Activated CD4-positive, alpha-beta T cell treated with anti-CD3 and anti-CD28 coated beads, Interleukin-2, Interleukin-6, amounts not matched to agents 100 ng/mL and 50 ng/mL, durations not matched to agents 16 hours and 8 hours (primary cell): ENCODE measurements at regions not wholly inside any gene's neighbourhood (a gene's known extent, or its start where the extent isn't known, plus 50 kb on each side); places are given as distances from the start of the nearest gene placed in this dataset.
"Not testable (repeated sequence)": the region's sequence is repeated elsewhere in the genome, so short reads cannot be mapped to it uniquely, and the experiment has no call there.

Experiments
- DNase-seq: peaks from one replicate; pipeline ENCODE4 v3.0.0-alpha.2; 2020

DNA sequence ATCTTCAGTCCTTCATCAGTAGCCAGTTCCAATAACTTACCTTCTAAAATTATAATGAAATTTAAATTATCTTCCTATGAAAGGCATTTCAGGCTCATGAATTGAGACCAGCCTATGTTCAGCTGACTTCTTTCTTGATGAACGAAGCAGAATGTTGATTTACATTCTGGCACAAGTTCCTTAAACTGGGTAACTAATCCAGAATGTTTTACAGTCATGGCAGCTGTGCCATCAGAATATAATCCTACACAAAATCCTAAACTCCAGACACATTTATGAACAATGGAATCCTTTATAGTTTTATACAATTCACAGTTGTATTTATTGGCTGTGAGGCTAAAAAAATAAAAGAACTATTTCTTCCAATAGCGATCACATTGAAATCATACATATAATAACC lies 97.3 kb upstream of the CPM start:
- DNase-seq: no peak

DNA sequence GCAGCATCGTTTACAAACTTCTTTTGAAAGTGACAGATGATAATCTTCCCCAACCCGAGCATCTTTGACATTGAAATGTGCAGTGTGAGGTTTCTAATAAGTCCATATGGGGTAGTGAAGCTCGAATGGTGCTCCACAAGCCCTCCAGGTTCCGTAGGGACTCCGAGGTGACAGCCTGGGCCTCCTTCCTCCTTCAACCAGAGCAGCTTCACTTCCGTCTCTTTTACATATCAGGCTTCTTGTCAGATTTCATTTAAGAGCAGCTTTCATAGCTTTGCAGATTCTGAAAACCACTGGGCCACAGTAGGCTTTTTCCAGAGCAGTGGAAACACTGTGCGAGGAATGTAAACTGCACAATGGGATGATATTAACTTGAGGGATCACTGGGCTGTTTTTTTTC lies 103.6 kb upstream of the CPM start:
- no peak for DNase-seq

DNA sequence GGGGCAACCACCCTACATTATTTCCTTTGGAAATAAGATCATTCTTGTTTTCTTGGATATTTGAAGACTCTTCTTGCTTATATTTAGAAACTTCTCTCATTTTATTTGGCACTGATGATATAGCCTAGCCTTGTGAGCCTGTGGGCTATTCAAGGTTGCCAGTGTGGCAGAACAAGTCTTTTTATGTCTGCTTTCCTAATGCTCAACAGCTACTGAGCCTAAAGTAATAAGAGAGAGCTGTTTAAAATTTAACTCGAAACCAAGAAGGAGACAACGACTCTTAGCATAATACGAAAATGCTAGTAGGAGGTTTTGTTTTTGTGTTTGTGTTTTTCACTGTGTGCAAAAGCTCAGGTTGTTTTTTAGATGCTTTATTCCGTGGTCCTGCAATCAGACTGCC lies 104.0 kb upstream of the CPM start:
- no peak for DNase-seq

DNA sequence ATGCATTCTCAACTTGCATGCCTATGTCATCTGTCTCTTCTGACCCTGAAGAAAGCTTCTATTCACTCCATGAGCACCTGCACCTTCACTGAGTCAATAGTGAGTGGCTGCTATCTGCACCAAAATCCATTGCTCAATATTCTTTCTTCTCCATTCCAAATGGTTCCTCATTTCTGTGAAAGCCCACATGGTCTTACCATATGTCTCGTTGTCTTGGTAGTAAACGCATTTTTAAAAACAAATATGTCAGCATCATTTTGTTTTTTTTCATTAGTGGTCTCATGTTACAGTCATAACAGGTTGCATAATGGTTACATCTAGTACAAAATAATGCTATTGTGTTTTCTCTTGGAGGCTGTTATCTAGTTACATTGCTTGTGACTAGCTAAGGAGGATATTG lies 106.9 kb upstream of the CPM start:
- DNase-seq: no peak

DNA sequence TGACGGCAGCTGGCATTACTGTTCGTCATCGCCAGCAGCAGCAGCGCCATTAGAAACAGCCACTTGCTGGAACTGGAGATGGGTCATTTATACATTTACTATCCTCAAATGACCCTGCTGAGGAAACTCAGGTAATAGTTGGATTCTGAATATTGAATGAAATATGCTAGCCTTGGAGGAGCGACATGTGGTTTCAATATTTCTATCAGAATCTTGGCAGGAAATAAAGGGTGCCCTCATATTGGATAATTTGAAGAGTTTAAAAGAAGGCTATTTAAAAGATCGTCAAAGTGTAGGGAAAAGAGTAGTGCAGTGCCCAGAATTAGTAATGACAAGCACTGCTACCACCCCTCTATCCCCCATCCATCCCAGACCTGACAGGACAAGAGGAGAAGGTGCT lies 109.6 kb upstream of the CPM start:
- no peak for DNase-seq

DNA sequence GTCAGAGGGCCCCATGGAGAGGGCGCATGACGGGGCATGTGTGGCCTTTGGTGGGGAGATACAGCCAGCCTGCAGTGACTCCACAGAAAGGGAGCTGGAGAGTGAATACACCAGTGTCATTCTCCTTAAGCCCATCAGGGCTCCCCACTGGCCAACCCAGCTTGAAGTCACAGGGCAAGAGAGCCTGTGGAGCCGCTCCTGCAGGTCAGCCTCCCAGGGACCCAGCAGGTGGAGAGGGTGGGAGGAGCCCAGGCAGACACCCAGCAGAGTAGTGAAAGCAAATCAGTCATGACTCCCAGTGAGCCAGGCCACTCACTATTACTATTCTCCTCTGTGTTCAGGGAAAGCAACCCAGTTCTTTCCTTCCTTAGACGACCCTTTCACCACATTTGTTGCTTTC lies 110.0 kb upstream of the CPM start:
- no peak for DNase-seq

DNA sequence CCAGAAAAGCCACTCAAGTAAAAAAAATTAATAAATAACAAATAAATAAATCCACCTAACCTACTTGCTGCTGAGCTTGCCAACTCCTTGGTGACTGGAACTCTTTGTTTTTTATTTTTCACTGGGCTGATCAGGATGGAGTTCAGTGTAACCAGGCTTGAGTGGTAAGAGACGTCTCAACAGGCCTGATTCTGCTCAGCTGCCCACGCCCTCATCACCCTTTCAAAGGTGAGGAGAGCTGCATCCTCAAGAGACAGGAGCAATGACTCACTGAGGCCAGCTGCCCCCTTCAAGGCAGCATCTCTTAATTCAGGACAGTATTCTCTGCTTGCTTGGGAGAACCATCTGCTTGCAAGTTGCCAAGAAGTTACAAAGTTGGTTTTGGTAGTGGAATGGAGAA lies 111.9 kb upstream of the CPM start:
- DNase-seq: no peak

DNA sequence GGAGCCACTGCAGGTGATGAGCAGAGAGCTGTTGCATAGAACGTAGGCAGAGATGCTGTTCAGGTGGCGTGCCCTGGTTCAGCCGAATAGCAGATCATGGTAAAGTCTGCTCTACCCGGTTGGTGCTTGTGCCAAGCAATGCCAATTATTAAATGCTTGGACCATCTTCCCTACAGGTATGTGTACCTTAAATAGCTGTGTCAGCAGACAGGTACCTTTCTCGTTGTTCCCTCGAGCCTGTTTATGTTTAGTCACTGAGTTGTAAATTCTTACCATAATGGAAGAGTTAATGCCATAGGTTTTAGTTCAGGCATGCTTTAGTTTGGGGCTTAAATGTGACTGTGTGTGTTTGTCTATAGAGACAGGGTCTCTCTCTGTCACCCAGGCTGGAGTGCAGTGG lies 112.5 kb upstream of the CPM start:
- no peak for DNase-seq

DNA sequence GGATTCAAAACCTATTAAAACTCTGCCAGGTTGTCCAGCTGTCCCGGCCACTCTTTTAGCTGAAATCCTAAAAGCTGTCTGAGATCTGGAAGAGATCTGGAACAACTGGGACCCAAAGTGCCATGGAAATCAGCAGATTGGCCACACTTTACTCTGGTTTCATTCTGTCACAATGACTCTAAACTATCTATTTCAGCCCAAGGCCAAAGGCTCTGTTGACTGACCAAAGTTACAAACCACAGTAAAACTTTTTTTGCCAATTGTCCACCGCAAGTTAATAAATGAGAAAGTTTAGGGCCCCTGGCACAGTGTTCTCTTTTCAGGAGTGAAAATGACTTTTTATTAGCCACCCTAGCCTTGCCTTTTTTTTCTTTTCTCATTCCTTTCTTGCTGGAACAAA lies 113.4 kb upstream of the CPM start:
- no peak for DNase-seq

DNA sequence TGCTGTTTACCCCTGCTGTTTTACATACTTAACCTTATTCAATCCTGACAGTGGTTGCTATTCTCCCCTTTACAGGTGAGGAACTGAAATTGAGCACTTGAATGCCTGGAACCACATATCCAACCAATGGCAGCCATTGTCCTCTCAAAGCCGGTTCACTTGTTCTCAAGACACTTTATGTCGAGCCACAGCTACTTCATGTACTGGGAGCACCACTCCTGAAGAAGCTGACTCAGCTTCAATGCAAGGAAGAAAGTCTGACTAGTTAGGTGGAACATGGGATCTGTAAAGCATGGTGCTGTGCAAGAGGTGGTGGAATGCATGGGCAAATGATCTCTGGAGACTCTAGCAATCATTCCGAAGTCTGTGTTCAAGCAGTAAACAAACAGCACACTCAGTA lies 113.9 kb upstream of the CPM start:
- no peak for DNase-seq

DNA sequence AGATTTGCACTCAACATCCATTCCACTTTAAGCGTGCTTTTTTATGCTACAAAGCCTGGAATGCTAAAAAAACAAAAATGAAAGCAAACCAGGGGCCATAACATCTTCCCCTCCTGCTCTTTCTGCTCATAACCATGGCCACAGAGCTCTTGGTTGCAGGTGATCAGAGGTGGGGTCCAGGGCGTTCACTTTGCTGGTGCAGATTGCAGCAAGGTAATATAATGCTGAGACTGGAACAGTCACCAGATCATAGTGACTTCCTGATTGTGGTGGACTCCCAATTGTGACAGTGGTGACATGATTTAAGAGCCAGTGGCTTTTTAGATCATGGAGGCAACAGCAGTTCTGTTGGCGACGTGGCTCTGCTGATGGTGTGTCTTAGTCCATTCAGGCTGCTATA lies 115.0 kb upstream of the CPM start:
- DNase-seq: no peak

DNA sequence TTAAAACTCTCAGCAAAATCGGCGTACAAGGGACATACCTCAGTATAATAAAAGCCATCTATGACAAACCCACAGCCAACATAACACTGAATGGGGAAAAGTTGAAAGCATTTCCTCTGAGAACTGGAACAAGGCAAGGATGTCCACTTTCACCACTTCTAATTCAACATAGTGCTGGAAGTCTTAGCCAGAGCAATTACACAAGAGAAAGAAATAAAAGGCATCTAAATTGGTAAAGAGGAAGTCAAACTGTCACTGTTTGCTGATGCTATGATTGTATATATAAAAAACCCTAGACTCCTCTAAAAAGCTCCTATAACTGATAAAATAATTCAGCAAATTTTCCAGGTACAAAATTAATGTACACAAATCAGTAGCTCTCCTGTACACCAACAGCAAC lies 116.9 kb upstream of the CPM start:
- not testable (repeated sequence) for DNase-seq

DNA sequence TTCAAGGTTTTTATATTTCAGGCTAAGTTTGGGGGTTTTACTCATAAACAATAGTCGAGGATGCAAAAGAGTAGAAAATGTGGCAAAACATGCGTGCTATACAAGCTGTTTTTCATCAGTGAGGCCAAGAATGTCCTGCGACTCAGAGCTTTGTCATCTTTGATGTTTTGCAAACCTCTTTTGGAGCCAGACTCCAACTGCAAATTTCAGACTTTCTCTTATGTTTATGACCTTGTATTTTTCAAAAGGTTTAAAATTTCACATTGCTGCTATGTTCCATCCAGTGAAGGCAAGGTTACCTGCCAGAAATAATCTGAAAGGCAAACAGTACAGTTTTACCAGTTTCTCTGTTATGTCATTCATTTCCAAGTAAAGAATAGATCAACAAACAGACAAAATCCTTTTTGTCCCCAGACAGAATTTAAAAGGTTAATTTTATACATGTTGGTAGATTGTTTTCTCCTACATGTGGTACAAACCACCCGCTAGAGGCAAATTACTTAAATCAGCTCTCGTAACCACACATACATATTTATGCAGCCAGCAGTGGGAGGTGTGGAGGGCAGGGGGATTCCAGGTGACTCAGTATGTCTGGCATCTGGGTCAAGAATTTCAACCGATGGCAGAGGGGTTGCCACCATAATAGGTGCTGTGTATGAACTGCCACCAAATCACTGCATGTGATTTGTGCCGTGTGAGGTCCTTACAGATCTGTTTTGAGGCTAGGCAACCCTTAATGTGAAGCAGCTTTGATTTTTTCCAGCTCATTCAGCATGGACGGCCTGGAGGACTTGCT lies 119.8 kb upstream of the CPM start:
- DNase-seq: peak; percentile 79

DNA sequence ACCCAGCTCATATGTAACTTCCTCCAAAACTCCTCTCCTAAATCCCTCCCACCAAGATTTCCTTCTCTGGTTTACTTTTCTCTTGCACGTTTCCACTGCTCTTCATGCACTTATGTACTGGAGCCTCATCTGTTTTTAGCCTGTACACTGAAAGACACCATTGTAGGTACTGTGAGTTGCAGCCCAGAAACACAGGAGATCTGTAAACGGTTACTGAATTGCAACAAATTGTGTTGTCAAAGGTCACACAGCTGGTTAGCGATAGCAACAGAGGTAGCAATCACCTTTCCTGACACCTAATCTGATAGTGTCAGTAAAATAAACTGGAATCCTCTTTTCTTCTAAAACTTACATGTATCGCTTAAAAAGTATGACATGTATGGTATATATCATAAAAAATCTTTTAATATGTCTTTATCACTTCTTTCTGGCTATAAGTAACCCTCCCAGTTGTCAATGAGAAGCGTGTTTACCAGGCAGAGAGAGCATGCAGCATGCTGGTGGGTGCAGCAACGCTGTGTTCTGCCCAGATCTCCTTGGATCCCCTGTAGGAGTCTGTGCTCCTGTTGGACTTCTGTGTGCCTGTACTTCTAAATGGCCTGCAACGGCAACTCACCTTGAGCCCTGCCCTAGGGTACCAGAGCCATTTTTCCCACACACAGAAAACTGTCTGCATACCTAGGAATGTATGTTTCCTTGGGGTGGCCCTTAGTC lies 121.5 kb upstream of the CPM start:
- no peak for DNase-seq

DNA sequence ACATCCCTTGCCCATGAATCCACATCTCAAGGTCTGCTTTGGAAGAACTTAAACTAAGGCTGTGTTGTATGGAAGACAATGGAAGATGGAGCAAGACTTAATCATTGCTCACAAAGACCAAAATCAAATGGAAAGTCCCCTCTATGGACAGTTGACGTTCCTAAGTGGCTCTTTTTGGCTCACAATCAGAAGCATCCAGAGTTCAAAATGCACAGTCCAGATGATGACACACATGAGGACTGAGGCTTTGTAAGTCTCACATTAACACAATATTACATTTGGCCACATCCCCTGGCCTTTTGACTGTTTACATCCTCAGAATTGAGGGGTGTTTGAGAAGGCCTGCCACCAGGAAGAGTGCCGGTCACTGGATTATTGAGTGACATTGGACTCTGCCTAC lies 122.3 kb upstream of the CPM start:
- no peak for DNase-seq

DNA sequence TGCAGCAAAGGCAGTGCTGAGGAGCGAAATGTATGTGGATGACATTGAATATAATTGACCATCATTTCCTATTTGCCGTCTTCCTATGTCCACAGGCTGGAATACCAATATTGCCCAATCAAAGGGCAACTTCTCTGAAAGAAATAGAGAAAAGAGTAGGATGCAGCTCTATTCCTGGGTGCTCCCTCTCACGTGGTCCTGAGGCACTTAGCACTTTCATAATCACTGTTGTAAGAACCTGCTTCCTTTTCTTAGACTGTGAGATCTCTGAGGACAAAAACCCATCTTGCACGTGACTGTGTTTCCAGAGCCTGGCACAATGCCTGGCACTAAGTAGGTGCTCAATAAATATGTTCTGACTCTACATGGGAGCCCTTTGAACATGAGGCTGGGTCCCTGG lies 122.7 kb upstream of the CPM start:
- no peak for DNase-seq

DNA sequence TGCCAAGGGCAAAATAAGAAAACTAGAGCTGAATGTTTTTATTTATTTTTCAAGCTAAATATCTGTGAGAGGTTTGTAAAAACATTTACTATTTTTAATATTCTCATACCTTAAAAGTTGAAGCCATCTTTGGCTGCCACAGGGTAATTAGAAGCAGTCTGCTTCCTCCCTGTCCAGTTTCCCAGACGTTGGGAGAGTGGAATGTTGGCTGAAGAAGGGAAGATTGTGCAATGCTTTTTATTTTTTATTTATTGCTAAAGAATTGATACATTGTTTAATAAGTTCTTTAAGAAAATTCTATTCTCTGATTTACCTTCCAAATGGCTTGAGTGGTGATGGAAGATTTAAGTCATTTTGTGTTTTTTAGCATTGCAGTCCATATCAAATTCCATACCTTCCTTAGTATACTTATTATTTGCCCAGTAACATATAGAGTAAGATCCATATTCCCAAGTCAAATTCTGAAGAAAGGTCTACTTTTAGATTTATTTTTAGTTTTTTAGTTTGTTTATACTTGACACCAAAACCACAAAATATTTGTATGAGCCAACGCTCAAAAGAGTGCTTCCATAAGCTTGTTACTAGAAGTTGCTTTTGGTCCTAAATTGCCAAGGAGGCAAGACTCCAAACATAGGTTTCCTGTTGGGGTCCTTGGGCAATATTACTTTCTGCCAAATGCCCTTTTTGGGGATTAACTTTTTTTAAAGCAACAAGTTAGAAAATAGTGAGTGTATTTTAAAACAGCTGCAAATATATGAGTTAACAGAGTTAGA lies 124.0 kb upstream of the CPM start:
- DNase-seq: no peak

DNA sequence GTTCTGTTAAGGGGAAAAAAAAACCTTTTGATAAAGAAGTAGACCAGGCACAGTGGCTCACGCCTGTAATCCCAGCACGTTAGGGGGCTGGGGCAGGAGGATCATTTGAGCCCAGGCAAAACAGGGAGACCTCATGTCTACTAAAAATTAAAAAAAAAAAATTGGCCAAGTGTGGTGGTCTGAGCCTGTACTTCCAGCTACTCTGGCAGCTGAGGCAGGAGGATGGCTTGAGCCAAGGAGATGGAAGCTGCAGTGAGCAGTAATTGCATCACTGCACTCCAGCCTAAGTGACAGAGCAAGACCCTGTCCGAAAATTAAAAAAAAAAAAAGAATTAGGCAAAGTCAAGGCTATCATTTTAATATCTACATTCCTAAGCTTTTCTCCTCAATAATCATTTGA lies 124.8 kb upstream of the CPM start:
- DNase-seq: no peak

DNA sequence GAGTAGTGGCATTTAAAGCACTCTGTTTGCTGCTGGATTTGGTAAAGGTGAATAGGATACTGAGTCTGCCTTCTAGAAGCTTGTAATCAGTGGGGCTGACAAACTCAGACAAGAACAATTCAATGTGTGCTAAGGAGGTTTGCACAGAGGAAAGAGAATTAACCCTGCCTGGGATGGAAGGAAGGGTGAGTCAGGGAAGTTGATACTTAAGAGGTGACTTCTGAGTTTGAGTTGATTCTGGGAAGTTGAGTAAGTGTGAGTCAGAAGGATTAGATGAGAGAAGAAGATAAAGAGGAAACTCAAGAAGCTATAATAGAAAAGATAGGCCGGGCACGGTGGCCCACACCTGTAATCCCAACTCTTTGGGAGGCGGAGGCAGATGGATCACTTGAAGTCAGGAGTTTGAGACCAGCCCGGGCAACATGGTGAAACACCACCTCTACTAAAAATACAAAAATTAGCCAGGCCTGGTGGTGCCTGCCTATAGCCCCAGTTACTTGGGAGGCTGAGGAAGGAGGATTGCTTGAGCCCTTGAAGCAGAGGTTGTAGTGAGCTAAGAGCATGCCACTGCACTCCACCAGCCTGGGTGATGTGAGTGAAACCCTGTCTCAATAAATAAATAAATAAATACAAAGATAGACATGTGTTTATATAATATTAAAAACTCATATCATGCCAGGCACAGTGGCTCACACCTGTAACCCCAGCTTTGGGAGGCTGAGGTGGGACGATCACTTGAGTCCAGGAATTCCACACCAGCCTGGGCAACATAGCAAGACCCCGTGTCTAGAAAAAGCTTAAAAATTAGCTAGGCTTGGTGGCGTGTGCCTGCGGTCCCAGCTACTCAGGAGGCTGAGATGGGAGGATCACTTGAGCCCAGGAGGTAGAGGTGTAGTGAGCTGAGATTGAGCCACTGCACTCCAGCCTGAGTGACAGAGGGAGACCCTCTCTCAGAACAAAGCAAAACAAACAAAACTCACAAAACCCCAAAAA lies 126.8 kb upstream of the CPM start:
- peak; percentile 78 for DNase-seq

DNA sequence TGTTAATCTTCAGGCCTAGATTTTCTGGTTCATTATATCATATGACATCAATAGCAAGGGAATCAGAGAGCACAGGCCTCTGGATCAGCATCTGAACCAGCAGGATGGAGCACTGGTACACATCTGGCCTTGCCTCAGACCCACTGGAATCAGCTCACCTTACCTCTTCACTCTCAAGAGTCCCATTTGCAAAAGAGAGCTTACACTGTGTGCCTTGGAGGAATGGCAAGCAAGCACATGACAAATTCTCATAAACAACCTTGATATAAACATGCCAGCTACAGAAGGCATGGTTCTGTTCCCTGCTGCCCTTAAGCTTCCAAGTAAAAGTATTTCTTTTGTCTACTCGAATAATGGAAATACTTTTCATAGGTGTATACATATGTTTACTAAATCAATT lies 128.6 kb upstream of the CPM start:
- no peak for DNase-seq

DNA sequence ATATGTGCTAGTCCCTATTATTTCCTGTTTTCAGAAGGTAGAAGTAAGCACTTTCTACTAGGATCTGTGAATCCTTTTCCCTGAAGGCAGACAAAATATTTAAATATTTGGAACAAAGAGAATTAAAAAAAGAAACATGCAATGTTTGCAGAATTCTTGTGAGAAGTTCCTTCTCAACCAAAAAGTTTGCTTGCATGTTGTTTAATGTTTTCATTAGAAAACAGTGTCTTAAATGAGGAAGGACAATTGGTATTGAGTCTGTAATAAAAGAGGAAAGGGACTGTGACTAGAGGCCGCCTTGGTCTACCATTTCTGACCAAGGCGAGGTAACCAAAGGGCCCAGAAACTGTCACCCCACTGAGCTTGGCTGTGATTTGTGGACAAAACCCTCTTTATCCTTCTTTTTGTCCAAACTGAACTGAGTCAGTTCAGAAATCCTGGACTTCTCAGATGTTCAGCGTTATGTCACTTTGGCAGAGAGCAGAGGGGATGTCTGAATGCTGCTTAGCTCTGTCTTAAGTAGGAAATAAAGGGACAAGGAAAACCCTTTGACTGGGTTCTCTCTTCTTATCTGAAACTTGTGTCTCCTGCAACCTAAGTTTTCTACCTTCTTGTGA lies 129.8 kb upstream of the CPM start:
- no peak for DNase-seq

DNA sequence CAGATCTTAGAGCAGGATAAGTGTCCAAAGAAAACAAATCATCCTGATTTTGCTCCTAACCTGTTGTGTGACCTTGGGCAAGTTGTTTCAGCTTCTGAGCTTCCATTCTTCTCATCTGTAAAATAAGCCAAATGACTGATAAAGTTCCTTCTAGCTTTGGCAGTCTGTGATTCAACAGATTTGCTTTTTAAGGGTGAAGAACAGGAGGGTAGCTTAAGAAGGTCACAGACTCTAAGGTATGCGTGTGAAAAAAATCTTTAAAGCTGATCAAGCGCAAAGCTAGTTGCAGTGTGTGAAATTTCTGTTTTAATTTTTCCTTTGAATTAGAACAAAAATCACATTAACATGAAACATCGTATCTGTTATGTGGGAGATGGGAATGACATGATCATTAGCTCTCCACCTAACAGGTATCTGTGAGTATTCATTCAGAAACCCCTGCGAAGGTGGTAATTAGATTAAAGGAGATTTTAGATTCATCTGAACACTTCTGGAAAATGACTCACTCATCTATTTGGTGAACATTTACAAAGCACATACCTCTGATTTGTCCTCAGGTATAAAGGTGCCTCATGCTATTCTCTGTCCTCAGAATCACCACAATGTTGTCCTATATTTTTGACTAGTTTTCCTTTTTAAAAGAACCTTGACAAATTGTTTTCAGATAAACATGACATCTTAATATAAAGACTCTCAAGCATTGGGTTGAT lies 131.9 kb upstream of the CPM start:
- no peak for DNase-seq
